ENCODE measurements at regions not wholly inside any gene's neighbourhood (a gene's known extent, or its start where the extent isn't known, plus 50 kb on each side); places are given as distances from the start of the nearest gene placed in this dataset.

DNA sequence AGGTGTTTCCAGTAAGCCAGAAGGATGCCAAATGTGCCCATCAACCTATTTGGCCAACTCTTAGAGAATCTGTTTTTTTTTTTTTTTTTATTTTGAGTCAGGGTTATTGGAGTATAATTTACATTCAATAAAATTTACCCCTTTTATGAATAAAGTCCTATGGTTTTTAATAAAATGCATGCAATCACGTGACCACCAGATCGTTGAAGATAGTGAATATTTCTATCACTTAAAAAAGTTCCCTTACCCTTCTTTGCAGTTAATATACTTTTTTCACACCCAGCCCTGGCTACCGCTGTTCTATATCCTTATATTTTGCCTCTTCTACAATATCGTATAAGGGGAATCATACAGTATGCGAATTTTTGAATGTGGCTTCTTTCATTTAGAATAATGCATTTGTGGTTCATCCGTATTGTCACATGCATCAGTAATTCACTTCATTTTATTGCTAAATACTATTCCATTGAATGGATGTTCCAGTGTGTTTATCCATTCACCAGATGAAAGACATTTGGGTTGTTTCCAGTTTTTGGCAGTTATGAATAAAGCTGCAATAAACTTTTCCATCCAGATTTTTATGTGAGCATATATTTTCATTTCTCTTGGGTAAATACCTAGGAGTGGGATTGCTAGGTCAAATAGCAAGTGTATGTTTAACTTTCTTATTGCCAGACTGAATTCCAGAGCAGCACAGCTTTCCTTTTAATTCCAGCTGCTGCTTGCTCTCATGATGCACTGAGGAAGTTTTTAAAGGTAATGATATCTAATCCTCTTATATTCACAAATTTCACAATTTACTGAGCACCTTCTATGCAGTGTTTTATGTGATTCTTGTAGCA lies 156.3 kb upstream of the NT5C1B start:
- Histone ChIP-seq H3K27me3 (ENCODE audit: low read length) (no peaks in the 10 kb centered on the region), H3K9ac (ENCODE audit: low read length) (no peak overlapping the region), H3K4me2 (ENCODE audit: low read depth, low read length, poor library complexity, severe bottlenecking) (no peak overlapping the region), H3K9me3 (ENCODE audit: low read length) (no peaks in the 10 kb centered on the region), H3K9me2 (replicated peaks; ENCODE audit: insufficient read depth, low read length) (no peaks in the 10 kb centered on the region), H2AFZ (ENCODE audit: low read length) (no peak overlapping the region), H3K79me2 (ENCODE audit: low read length) (no peaks in the 10 kb centered on the region), H3K4me1 (ENCODE audit: low read length) (no peaks in the 10 kb centered on the region), H4K20me1 (ENCODE audit: insufficient read depth, low read depth, low read length) (no peaks in the 10 kb centered on the region), H3K4me3 (ENCODE audit: low read length) (no peak overlapping the region), H3K36me3 (ENCODE audit: insufficient read depth, low read length) (no peaks in the 10 kb centered on the region), H3K27ac (ENCODE audit: low read length) (no peak overlapping the region)
- DNase-seq = no peak

- H2AFZ ChIP-seq (ENCODE audit: low read length) = no peak overlapping the region
- H4K20me1 ChIP-seq (ENCODE audit: insufficient read depth, low read depth, low read length) = no peaks in the 10 kb centered on the region
- H3K79me2 ChIP-seq (ENCODE audit: low read length) = no peaks in the 10 kb centered on the region
- H3K9me2 ChIP-seq (replicated peaks; ENCODE audit: insufficient read depth, low read length) = no peaks in the 10 kb centered on the region
- H3K4me3 ChIP-seq (ENCODE audit: low read length) = no peak overlapping the region
- no peaks in the 10 kb centered on the region for H3K36me3 ChIP-seq (ENCODE audit: insufficient read depth, low read length)
- no peak overlapping the region for H3K4me2 ChIP-seq (ENCODE audit: low read depth, low read length, poor library complexity, severe bottlenecking)
- H3K27me3 ChIP-seq (ENCODE audit: low read length) = no peaks in the 10 kb centered on the region
- DNase-seq = no peak
- no peak overlapping the region for H3K27ac ChIP-seq (ENCODE audit: low read length)
- H3K9me3 ChIP-seq (ENCODE audit: low read length) = no peaks in the 10 kb centered on the region
- no peaks in the 10 kb centered on the region for H3K4me1 ChIP-seq (ENCODE audit: low read length)
- no peak overlapping the region for H3K9ac ChIP-seq (ENCODE audit: low read length)
These were observed 152.7 kb upstream of the NT5C1B start for GRCh38 chr2:18741895-18742732.

DNA sequence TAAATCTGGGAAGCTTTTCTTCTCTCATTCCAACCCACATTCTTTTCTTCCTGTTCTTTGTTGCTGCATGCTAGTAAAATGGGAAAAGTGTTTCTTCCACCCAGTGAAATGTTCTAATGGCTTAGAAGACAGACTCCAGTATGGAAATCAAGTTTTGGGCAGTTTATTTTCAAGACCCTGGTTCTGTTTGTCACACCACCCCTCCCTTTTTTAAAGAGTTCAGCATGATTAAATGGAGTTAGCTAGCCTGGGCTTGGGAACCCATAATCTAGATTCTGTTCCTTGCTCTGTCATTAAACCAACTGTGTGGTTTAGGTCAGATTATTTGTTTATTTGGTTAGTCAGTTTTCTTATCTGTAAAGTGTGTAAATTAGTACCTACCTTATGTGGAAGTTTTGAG lies 151.8 kb upstream of the NT5C1B start:
- Histone ChIP-seq H4K20me1 (ENCODE audit: insufficient read depth, low read depth, low read length) (no peaks in the 10 kb centered on the region), H3K4me1 (ENCODE audit: low read length) (no peaks in the 10 kb centered on the region), H3K9ac (ENCODE audit: low read length) (no peak overlapping the region), H2AFZ (ENCODE audit: low read length) (no peak overlapping the region), H3K36me3 (ENCODE audit: insufficient read depth, low read length) (no peaks in the 10 kb centered on the region), H3K27ac (ENCODE audit: low read length) (no peak overlapping the region), H3K27me3 (ENCODE audit: low read length) (no peaks in the 10 kb centered on the region), H3K9me2 (replicated peaks; ENCODE audit: insufficient read depth, low read length) (no peaks in the 10 kb centered on the region), H3K4me3 (ENCODE audit: low read length) (no peak overlapping the region), H3K9me3 (ENCODE audit: low read length) (no peaks in the 10 kb centered on the region), H3K79me2 (ENCODE audit: low read length) (no peaks in the 10 kb centered on the region), H3K4me2 (ENCODE audit: low read depth, low read length, poor library complexity, severe bottlenecking) (no peak overlapping the region)
- no peak for DNase-seq

GRCh38 chr2:18740474-18740881 lies 151.1 kb upstream of the NT5C1B start:
- Histone ChIP-seq H3K9me2 (replicated peaks; ENCODE audit: insufficient read depth, low read length) (no peaks in the 10 kb centered on the region), H3K4me2 (ENCODE audit: low read depth, low read length, poor library complexity, severe bottlenecking) (no peak overlapping the region), H3K4me3 (ENCODE audit: low read length) (no peak overlapping the region), H4K20me1 (ENCODE audit: insufficient read depth, low read depth, low read length) (no peaks in the 10 kb centered on the region), H2AFZ (ENCODE audit: low read length) (no peak overlapping the region), H3K79me2 (ENCODE audit: low read length) (no peaks in the 10 kb centered on the region), H3K9ac (ENCODE audit: low read length) (no peak overlapping the region), H3K27me3 (ENCODE audit: low read length) (no peaks in the 10 kb centered on the region), H3K9me3 (ENCODE audit: low read length) (no peaks in the 10 kb centered on the region), H3K36me3 (ENCODE audit: insufficient read depth, low read length) (no peaks in the 10 kb centered on the region), H3K27ac (ENCODE audit: low read length) (no peak overlapping the region), H3K4me1 (ENCODE audit: low read length) (no peaks in the 10 kb centered on the region)
- DNase-seq = no peak

DNA sequence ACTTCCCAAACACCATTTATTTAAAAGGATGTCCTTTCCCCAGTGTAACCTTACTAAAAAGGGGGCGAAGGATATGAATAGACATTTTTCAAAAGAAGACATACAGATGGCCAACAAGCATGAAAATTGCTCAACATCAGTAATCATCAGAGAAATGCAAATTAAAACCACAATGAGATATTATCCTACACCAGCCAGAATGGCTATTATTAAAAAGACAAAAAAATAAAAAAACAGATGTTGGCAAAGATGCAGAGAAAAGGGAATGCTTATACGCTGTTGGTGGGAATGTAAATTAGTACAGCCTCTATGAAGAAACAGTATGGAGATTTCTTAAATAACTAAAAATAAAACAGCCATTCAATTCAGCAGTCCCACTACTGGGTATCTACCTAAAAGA lies 142.3 kb upstream of the NT5C1B start:
- Histone ChIP-seq H3K27ac (ENCODE audit: low read length) (no peak overlapping the region), H3K9me2 (replicated peaks; ENCODE audit: insufficient read depth, low read length) (no peaks in the 10 kb centered on the region), H3K79me2 (ENCODE audit: low read length) (no peaks in the 10 kb centered on the region), H3K4me1 (ENCODE audit: low read length) (peaks cover 3% of the 10 kb centered on the region; the same call in 1 of the 2 replicates), H3K27me3 (ENCODE audit: low read length) (no peaks in the 10 kb centered on the region), H3K4me2 (ENCODE audit: low read depth, low read length, poor library complexity, severe bottlenecking) (no peak overlapping the region), H3K9me3 (ENCODE audit: low read length) (no peaks in the 10 kb centered on the region), H3K36me3 (ENCODE audit: insufficient read depth, low read length) (no peaks in the 10 kb centered on the region), H2AFZ (ENCODE audit: low read length) (no peak overlapping the region), H3K4me3 (ENCODE audit: low read length) (no peak overlapping the region), H3K9ac (ENCODE audit: low read length) (no peak overlapping the region), H4K20me1 (ENCODE audit: insufficient read depth, low read depth, low read length) (no peaks in the 10 kb centered on the region)
- no peak for DNase-seq

GRCh38 chr2:18724371-18725145 lies 135.2 kb upstream of the NT5C1B start:
- Histone ChIP-seq H4K20me1 (ENCODE audit: insufficient read depth, low read depth, low read length) (no peaks in the 10 kb centered on the region), H3K9me3 (ENCODE audit: low read length) (no peaks in the 10 kb centered on the region), H3K27me3 (ENCODE audit: low read length) (no peaks in the 10 kb centered on the region), H3K4me2 (ENCODE audit: low read depth, low read length, poor library complexity, severe bottlenecking) (no peak overlapping the region), H3K4me3 (ENCODE audit: low read length) (no peak overlapping the region), H3K9me2 (replicated peaks; ENCODE audit: insufficient read depth, low read length) (no peaks in the 10 kb centered on the region), H3K36me3 (ENCODE audit: insufficient read depth, low read length) (no peaks in the 10 kb centered on the region), H2AFZ (ENCODE audit: low read length) (no peak overlapping the region), H3K9ac (ENCODE audit: low read length) (no peak overlapping the region), H3K79me2 (ENCODE audit: low read length) (no peaks in the 10 kb centered on the region), H3K27ac (ENCODE audit: low read length) (no peak overlapping the region), H3K4me1 (ENCODE audit: low read length) (peaks cover 3% of the 10 kb centered on the region; the same call in 1 of the 2 replicates)
- no peak for DNase-seq

- no peaks in the 10 kb centered on the region for H3K36me3 ChIP-seq (ENCODE audit: insufficient read depth, low read length)
- no peak for DNase-seq
- peaks cover 2% of the 10 kb centered on the region; the same call in 1 of the 2 replicates for H3K4me1 ChIP-seq (ENCODE audit: low read length)
- H3K9me3 ChIP-seq (ENCODE audit: low read length) = no peaks in the 10 kb centered on the region
- no peak overlapping the region for H3K27ac ChIP-seq (ENCODE audit: low read length)
- no peak overlapping the region for H3K4me3 ChIP-seq (ENCODE audit: low read length)
- no peaks in the 10 kb centered on the region for H3K9me2 ChIP-seq (replicated peaks; ENCODE audit: insufficient read depth, low read length)
- no peaks in the 10 kb centered on the region for H3K79me2 ChIP-seq (ENCODE audit: low read length)
- H4K20me1 ChIP-seq (ENCODE audit: insufficient read depth, low read depth, low read length) = no peaks in the 10 kb centered on the region
- H2AFZ ChIP-seq (ENCODE audit: low read length) = no peak overlapping the region
- H3K4me2 ChIP-seq (ENCODE audit: low read depth, low read length, poor library complexity, severe bottlenecking) = no peak overlapping the region
- H3K9ac ChIP-seq (ENCODE audit: low read length) = no peak overlapping the region
- H3K27me3 ChIP-seq (ENCODE audit: low read length) = no peaks in the 10 kb centered on the region
These were observed 133.8 kb upstream of the NT5C1B start for GRCh38 chr2:18723219-18723618.

GRCh38 chr2:18722101-18722500 lies 132.7 kb upstream of the NT5C1B start:
- no peaks in the 10 kb centered on the region for H3K36me3 ChIP-seq (ENCODE audit: insufficient read depth, low read length)
- no peak overlapping the region for H3K4me3 ChIP-seq (ENCODE audit: low read length)
- H2AFZ ChIP-seq (ENCODE audit: low read length) = no peak overlapping the region
- H3K27ac ChIP-seq (ENCODE audit: low read length) = no peak overlapping the region
- H3K4me1 ChIP-seq (ENCODE audit: low read length) = no peaks in the 10 kb centered on the region
- H4K20me1 ChIP-seq (ENCODE audit: insufficient read depth, low read depth, low read length) = no peaks in the 10 kb centered on the region
- H3K4me2 ChIP-seq (ENCODE audit: low read depth, low read length, poor library complexity, severe bottlenecking) = no peak overlapping the region
- DNase-seq = no peak
- no peak overlapping the region for H3K9ac ChIP-seq (ENCODE audit: low read length)
- no peaks in the 10 kb centered on the region for H3K27me3 ChIP-seq (ENCODE audit: low read length)
- H3K79me2 ChIP-seq (ENCODE audit: low read length) = no peaks in the 10 kb centered on the region
- no peaks in the 10 kb centered on the region for H3K9me3 ChIP-seq (ENCODE audit: low read length)
- H3K9me2 ChIP-seq (replicated peaks; ENCODE audit: insufficient read depth, low read length) = no peaks in the 10 kb centered on the region

Data from Karpas-422 (cell line).